ENCODE measurements at regions not wholly inside any gene's neighbourhood (a gene's known extent, or its start where the extent isn't known, plus 50 kb on each side); places are given as distances from the start of the nearest gene placed in this dataset.

DNA sequence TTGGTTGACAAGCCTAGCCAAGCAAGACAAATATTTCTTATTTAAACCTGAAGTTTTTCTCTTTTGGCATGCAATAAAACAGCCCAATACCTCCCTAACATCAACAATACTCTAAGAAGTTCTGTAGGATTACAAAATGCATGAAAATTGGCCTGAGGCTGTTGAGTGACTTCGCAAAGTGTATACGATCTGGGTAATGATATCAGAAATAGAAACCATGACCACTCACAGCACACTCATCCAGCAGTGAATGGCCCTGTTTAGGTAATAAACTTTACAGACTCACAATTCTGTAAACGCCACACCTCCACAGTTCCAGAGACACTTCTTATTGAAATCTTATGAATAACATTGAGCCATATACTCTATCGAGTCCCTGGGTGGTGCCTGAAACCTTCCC, 83.0 kb upstream of the NAALADL2 start:
- TF ChIP-seq POLR2A (IDR thresholded peaks at IDR 0.05; ENCODE audit: low read depth, low read length) (no peak), POLR2AphosphoS5 (IDR thresholded peaks at IDR 0.05; ENCODE audit: low read depth, low read length) (no peak)

Data from GM12892 (cell line).